Fibroblast of upper back skin (primary cell): ENCODE measurements at regions not wholly inside any gene's neighbourhood (a gene's known extent, or its start where the extent isn't known, plus 50 kb on each side); places are given as distances from the start of the nearest gene placed in this dataset.

Experiments used
- DNase-seq: peaks from one replicate; pipeline ENCODE4 v3.0.0-alpha.2; 2013

DNA sequence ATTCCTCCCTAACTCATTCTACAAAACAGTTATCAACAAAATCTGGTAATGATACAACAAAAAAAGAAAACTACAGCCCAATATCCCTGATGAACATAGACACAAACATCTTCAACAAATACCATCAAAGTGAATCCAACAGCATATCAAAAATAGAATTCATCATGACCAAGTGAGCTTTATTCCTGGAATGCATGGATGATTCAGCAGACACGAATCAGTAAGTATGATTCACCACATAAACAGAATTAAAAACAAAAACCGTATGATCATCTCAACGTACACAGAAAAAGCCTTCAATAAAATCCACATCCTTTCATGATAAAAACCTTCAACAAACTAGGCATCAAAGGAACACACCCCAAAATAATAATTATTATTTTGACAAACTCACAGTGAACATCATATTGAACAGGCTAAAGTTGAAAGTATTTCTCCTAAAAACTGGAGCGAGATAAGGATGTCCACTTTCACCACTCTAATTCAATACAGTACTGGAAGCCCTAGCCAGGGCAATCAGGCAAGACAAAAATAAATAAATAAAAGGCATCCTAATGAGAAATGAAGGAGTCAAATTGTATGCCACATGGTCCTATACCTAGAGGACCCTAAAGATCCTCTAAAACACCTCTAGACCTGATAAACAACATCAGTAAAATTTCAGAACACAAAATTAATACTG lies 305.1 kb upstream of the RGMB start:
- DNase-seq = peak; percentile 91

DNA sequence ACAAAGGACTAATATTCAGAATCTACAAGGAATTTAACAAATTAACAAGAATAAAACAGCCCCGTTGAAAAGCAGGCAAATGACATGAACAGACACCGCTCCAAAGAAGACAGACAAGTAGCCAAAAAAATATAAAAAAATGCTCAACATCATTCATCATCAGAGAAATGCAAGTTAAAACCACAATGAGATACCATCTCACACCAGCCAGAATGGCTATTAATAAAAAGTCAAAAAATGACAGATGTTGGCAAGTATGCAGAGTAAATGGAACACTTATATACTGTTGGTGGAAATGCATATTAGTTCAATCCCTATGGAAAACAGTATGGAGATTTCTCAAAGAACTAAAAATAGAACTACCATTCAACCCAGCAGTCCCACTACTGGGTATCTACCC lies 302.7 kb upstream of the RGMB start:
- peak; percentile 57 for DNase-seq

DNA sequence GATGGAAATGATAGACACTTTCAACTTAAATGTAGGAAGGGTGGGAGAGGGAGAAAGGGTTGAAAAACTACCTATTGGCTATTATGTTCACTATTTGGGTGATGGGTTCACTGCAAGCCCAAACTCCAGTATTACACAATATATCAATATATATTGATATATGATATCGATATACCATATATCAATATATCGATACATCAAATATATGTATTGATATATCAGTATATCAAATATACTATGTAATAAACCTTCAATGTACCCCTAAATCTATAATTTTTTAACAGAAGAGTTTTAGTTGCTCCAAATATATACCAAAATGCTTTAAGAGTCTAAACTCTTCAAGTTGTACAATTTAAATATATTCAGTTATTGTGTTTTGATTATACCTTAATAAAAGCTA lies 302.0 kb upstream of the RGMB start:
- no peak for DNase-seq

DNA sequence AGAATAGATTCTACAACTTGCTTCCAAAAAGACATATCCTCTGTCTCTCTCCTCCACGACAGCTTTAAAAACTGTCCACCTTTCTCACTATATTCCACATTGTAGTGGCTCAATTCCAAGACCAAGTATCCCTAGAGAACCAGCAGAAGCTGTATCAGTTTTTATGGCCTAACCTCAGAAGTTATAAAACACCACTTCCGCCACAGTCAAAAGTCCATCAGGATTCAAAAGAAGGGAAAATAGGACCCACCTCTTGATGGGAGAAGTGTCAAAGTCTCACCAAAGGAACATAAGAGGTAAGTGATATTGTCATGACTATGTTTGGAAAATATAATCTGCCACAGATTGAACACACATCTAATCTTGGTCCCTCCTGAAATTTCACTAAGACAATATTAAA lies 299.2 kb upstream of the RGMB start:
- no peak for DNase-seq

DNA sequence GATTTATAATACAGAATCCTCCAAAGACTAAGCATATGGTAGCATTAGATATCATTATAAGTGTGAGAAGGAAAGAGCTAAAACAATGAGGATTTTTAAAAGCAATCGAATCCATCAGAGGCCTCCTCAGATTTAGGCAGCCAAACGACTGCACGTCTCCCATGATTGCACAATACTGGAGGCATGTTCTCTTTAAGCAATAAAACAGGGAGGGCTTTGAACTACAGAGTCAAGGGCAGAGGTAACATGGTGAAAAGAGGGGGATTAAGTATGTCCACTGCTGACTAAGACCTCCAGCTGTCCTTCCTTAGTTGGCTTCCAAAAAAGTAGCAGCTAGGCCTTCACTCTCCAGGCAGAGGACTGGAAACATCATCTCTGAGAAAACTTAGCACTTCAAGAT lies 298.7 kb upstream of the RGMB start:
- no peak for DNase-seq

DNA sequence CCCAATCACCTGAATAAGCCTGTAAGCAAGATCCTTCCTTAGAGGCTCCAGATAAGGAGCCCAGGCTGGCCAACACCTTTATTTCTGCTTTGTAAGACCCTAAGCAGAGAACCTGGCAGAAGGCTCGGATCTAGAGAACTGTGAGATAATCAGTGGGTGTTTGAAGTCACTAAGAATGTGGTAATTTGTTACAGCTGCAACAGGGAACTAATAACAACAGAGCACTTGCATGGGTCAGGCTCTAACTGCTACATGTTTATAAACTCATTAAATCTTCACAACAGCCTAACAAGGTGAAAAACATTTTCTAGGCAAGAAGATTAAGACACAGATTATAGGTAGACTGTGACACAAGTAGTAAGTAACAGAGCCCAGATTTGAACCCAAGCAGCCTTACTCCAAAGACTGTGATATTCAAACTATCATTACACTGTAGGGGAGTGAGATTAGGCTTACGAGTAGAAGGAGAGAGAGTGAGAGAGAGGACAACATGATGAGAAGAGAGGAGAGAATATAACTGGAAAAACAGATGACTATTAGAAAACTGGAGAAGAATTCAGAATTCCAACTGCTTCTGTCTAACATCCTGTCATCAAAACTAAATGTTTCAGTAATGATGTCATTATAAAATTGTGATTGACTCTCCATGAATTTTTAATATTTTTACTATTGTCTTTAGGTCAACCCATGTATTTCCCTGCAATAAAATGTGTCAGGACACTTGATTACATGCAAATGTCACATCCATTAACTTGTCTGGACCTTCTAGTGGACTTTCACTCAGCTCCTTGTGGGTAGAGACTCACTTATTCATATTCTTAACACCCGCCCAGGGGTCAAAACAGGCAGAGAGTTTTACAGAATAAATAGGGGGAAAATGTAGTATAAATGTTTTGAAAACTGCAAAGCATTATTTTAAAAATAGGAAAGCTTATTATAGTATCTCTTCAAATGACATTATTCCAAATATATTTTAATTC lies 290.9 kb upstream of the RGMB start:
- peak; percentile 27 for DNase-seq

DNA sequence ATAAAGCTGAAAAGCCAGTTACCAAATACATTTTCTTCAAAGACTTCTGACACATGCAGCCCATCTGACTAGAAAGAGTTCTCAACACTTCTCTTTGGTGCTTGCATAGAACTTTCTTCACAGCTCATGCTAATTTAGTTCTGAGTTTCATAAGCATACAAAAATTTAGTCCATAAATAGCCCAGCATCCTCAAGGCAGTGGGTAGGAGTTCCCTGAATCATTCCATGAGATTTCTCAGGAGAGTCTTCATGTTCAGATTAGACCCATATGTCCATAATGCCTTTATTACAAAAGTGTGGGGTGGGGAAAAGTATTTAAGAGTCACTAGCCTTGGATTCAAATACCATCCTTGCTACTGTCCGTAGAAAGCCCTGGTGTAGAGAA lies 290.2 kb upstream of the RGMB start:
- DNase-seq = peak; percentile 95

DNA sequence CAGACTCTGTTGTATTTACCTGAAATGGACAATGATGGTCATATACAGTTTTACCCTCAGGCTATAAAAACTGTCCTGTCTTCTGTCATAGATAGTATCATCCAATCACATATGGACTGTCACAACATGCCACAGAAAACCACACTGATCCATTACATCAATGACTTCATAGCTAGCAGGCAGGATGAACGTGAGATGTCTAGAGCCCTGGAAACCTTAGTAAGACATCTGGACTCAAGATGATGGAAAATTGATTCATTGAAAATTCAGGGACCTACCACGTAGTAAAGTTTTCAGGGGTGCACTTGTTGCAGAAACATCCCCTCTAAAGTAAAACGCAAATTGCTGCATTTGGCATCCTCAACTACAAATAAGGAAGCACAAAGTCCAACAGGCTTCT lies 284.4 kb upstream of the RGMB start:
- peak; percentile 39 for DNase-seq

DNA sequence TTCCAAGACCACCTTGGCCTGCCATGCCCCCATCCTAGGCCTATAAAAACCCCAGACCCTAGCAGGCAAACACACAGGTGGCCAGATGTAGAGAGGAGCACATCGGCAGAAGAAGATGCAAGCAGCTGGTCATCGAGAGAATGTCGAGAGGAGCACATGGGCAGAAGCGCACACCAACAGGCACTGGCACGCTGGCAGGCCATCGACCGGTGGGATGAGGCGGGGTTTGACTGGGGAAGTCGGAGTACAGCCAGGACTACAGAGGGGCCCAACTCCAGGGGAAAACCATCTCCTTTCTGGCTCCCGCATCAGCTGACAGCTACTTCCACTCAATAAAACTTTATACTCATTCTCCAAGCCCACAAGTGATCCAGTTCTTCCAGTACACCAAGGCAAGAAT lies 283.1 kb upstream of the RGMB start:
- no peak for DNase-seq

DNA sequence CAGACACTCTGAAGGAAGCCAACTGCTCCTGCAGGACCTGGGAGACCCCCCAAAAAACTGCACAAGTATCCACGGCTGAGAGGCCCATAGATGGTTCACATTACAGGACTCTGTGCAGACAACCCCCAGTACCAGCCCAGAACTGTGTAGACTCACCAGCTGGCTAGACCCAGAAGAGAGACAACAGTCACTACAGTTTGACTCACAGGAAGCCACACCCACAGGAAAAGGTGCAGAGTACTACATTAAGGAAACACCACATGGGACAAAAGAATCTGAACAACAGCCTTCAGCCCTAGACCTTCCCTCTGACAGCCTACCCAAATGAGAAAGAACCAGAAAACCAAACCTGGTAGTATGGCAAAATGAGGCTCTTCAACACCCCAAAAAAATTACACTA lies 281.2 kb upstream of the RGMB start:
- DNase-seq = no peak

DNA sequence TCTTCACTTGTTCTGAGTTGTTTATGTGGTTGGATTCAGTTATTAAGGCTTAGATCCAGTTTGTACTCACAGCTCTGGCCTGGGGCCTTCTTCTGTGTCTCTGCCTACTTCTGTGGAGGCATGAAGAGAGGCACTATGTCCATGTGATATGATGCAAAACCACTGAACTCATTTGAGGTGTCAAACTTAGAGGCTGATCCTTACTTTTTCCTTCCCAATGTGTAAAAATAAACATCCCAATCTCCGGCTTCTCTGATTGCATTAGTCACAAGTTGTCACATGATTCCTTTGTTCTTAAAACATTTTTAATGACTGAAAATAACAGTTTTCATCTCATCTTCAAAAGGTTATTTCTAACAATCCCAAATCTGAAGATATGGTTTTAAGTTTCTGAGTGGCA lies 276.0 kb upstream of the RGMB start:
- DNase-seq = no peak

DNA sequence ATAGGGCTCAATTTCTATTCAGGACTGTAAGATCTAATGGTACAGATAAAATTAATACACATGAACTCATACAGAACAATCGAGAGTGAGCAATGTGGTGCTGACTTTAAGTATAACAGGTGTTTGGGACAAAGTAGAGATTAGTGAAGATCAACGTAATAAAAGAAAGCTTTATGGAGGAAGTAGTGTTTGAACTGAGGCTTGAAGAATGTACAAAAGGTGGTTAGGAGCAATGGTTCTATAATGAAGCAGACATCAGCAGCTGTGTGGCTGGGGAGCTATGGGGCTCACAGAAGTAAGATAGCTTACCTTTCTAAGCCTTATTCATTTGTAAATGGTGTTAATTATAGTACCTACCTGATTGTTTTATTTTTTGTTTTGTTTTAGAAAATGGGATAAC lies 275.4 kb upstream of the RGMB start:
- no peak for DNase-seq

DNA sequence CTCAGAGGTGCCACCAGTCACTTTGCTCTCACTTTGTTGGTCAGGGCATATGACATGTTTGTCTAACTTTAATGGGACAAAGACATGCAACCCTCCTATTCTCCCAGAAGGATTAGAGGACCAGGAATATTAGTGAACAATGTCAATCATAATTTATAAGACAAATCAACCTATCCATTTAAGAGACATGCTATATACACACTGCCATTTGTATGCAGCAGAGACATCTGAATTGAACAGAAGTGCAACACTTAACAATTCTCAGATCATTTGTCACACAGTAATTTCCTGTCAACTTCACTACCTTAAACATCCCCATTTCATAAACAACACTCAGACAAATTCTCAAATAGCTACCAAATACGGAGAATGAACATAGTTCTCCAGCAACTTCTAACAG lies 273.6 kb upstream of the RGMB start:
- DNase-seq = no peak

DNA sequence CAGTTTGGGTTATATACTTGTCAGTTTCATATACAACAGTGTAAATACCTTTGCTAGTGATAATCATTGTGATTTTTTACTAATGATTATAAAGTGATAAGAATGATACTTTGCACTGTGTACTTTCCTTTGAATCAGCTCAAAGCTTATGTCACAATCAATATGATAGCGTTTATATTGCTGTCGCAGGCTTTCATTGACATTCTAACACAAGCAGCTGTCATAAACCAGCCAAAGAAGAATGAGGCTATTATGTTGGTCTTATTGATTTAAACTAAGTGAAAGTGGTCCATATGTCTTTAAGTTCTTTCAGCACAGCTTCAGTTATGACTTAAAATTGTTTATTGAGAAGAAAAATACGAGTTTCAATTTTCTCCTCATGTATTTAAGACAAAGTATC lies 272.7 kb upstream of the RGMB start:
- no peak for DNase-seq

DNA sequence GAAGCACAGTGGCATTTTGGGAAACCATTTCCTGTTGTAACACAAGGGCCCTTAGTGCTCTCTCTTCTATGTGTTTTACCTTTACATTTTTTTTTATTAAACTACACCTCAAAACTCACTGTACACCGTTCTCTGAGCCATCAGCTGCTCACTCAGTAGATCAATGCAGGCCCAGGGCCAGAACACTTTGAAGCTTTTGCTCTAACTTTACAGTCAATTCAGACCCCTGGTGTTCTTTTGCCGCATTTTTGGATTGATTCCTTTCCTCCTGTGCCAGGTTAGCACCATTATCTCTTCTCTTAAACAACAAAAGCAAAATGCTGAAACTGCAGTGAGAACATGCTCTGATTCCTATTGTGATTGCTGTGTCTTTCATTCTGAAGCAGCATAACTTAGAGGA lies 269.8 kb upstream of the RGMB start:
- DNase-seq = no peak

DNA sequence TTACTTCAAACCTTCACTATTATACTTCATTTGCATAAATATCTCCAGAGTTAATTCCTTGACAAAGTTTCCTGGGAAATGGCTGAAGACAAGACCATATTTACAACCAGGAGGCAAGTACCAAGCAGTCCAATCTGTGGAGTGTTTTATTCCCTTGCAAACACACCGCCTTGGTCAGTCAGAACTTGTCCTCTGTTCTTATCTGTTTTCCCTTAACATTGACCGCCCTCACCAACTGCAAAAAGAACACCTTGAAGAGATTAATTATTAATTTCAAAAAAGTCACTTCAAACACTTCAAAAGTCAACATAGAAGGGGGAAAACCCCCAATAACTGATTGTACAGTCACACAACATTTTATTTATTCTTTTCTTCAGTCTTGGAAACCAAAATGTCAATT lies 269.0 kb upstream of the RGMB start:
- DNase-seq = no peak

DNA sequence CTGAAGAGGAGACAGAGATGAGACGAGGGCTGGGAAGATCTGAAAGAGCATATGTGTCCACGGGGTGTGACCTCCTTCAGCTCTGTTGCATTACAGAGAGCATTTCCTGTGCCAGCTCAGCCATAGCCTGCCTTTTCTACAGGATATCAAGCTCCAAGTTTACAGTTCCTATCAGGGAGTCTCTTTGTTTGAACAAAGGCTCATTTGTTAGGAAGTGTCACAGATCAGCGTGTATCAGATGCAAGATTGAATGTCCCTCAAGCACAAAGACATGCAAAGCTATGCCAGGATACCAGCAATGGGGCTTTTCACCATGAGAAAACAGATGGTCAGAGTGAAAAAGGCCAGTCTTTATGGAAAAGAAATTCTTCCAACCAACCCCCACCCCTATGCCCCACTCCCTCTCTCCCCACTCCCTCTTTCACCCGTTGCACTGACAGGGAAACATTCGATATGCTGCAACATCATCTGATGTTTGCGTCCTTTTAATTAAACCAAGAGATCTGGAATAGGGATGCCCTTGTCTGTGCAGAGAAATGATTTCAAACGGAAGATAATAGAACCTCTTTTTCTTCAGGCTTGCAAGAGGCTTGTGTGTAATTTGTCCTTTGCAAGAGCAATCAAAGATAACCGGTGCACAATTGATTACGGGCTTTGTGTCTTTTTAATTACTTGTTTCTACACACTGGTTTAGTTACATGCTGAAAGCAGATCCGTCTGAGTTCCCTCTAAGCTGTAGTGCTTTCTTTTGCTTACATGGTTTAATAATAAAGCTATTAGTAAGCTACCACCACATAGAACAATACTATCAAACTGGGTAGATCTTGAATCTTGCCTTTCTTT lies 263.1 kb upstream of the RGMB start:
- peak; percentile 20 for DNase-seq

DNA sequence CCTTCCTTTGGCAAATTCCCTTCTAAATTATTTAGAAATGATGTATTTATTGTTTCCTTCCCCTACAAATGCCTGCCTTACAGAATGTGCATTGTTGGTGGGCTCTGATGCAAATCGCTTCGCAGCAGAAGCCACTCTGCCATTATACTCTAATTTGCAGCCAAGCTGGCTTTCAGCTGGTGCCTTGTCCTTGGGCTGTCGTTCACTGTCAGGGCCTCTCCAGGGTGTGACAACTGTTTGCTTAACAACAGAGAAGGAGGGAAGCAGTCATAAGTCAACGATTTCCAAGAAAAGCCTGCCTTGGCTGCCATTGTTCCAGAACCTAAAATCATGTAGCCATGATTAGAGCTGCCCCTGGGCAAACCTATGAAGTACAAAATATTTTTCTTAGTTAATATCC lies 260.1 kb upstream of the RGMB start:
- no peak for DNase-seq

DNA sequence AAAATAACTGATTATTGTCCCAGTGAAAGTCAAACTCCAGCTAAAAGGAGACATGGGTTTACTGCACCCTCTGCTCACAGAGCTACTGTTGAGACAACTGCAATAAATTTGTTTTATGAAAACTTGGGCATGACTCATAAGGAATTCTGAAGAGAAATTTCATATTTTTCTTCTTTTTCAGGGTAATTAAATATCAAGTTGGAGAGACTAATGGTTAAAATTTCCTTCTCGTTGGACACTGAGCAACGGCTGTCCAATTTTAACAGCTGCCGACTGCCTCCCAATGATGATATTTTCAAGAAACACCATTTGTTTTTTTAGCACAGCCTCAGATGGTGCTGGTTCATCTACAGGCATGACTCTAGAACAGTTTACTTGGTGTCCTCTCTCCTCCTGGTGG lies 259.2 kb upstream of the RGMB start:
- DNase-seq = peak; percentile 39

DNA sequence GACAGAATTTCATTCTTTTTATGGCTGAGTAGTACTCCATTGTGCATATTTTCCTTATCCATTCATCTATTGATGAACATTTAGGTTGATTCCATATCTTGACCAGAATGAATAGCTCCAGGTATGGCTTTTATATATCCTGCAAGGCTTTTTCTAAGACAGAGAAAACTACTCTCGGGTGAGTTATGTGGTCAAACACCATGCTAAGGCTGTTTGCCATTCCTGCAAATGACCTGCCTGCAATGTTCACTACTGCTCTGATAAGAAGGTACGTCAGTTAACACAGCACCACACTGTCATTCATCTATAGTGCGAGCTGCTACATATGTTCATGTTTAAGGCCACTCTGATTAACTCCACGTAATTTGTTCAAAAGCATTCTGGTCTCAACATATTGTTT lies 256.8 kb upstream of the RGMB start:
- no peak for DNase-seq

DNA sequence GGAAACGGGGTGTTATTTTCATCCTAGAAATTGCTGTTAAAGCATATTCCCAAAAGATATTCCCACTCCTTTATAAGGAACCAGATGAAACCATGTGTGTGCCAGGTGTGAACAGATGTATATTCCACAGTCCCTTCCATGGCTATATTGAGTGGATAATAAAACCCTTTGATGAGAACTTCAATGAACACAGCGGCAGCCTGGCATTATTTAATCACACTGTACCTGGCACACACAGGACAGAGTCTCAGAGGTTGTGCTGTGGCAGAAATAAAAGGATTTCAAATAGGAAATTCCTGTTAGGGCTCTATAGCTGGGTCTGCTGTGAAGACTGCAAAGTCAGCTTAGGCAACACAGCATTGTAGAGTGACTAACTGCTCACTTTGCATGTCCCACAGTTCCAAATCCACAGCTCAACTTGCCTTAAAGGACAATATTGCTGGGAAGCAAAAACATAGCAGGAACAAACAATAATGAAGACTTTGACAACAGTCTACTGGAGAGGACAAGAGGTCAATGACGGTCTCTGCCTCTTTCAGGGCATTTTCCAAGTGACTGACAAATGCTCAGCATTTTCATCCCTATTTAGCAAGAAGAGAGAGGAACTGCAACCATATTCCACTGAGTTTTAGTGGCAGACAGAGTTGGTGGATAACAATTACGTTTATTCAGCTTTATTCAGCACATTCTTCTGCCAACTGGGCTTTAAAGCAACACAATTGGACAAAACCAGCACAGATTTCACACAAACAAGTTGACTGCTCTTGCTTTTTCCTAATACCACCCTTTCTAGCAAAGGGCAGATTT lies 255.7 kb upstream of the RGMB start:
- no peak for DNase-seq

DNA sequence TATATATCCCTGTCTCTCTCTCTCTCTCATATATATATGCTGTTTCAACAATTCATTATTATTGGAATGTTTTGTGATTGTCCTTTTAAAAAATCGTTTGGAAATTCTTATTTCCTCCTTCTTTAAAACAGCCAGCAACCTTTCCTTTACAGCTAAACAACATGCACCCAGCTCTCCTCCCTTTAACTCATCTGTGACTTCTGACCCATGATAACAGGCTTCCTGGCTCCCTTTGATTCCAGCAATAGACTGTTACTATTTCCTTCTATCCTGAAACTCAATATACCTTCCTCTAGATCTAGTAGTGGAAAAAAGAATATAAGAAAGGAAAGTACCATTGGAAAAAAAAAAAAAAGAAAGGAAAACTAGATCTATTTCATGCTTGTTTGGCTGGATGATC lies 254.7 kb upstream of the RGMB start:
- DNase-seq = no peak

DNA sequence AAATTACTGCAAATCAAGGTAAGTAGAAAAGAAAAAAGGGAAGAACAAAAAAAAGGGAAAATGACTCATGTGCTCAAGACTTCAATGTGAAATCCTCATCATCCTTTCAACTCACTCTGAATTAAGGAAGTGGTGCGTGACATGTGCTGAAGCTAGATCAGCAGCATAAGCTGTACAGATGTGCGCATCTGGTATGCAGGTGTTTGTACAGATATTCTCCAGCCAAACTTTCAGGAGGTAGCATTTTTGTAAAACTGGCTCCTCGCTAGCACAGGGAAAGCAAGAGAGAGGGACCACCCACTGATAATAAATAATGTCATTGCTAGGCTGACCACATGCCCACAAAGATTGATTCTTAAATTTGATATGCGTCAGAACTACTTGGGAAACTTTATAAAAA lies 253.9 kb upstream of the RGMB start:
- DNase-seq = peak; percentile 78
